Gastrocnemius medialis (tissue), 4 donors: ENCODE measurements at regions not wholly inside any gene's neighbourhood (a gene's known extent, or its start where the extent isn't known, plus 50 kb on each side); places are given as distances from the start of the nearest gene placed in this dataset.

Experiments
- CTCF ChIP-seq, 5 experiments: fragments of 450-650 bp in 3 of 5; fragments of 200-600 bp in 2 of 5; sonication (generic) in 2 of 5; IDR thresholded peaks in 4 of 5; conservative IDR thresholded peaks in 1 of 5; 1 replicate in 4 of 5; 2 replicates in 1 of 5; pipeline ENCODE4 v1.5.1; 2016 to 2019; ENCODE audit warnings: antibody characterized with exemption in 5 of 5, mild to moderate bottlenecking in 3 of 5, moderate library complexity in 3 of 5
- POLR2A ChIP-seq, 2 donors: fragments of 450-650 bp; IDR thresholded peaks; one replicate each; pipeline ENCODE4 v1.6.1; 2017; ENCODE audit warnings: antibody characterized with exemption in 2 of 2, mild to moderate bottlenecking in 2 of 2, moderate library complexity in 2 of 2

GRCh38 chr12:40171066-40171465, 53.7 kb upstream of the LRRK2 start:
- TF ChIP-seq CTCF (IDR thresholded peaks at IDR 0.05 in 4 of 5, conservative IDR thresholded peaks at IDR 0.05 in 1 of 5) (no peak), POLR2A (IDR thresholded peaks at IDR 0.05) (no peak)
